ENCODE measurements at regions not wholly inside any gene's neighbourhood (a gene's known extent, or its start where the extent isn't known, plus 50 kb on each side); places are given as distances from the start of the nearest gene placed in this dataset.

GRCh38 chr16:79740252-79740651 is 139.7 kb upstream of the MAF start:
- TF ChIP-seq CTCF (IDR thresholded peaks at IDR 0.05) (no peak), EZH2 (IDR thresholded peaks at IDR 0.05; ENCODE audit: borderline replicate concordance, insufficient read depth, low read depth, low read length, poor library complexity, severe bottlenecking) (no peak)
